GM12878 (cell line): ENCODE measurements at regions not wholly inside any gene's neighbourhood (a gene's known extent, or its start where the extent isn't known, plus 50 kb on each side); places are given as distances from the start of the nearest gene placed in this dataset.

Experiments
- ATAC-seq: fragments of 200-7000 bp; cut with Tn5 transposase; 3 replicates; pipeline ENCODE4 v1.9.1; 2020; ENCODE audit warnings: mild to moderate bottlenecking, moderate library complexity
- BruUV-seq: library from RNA; stranded (reverse); fragments of 400-500 nt; replicated peaks from 2 replicates; lab custom pipeline; 2021; lab: Mats Ljungman, UMichigan
- CTCF ChIA-PET: fragments of 300-600 bp; sonication (Branson Sonifier 250); formaldehyde crosslinking; extraction: SDS; loops from one replicate; lab custom pipeline; 2021; ENCODE audit warnings: inconsistent platforms; lab: Yijun Ruan, JAX
- POLR2A ChIA-PET: fragments of 350-600 bp; formaldehyde crosslinking; extraction: SDS; loops from one replicate; lab custom pipeline; 2021; ENCODE audit warnings: inconsistent platforms; lab: Charles Lee
- RAD21 ChIA-PET: fragments of 300-600 bp; sonication (Branson Sonifier 250); formaldehyde crosslinking; loops from one replicate; lab custom pipeline; 2023; ENCODE audit warnings: antibody characterized with exemption; ENCODE audit not compliant: unreplicated experiment; lab: Charles Lee
- SMC1A ChIA-PET: fragments of 300-600 bp; sonication (Branson Sonifier 250); formaldehyde crosslinking; loops from one replicate; lab custom pipeline; 2023; ENCODE audit not compliant: unreplicated experiment, uncharacterized antibody; lab: Charles Lee
- DNase-seq: peaks from one replicate; pipeline ENCODE4 v3.0.0-alpha.2; 2011; ENCODE audit warnings: low read depth, low spot score
- FAIRE-seq: peaks from 3 replicates; lab custom pipeline; 2011; peaks lifted over from hg19 to GRCh38; lab: Jason Lieb, UNC
- H2AFZ ChIP-seq: 2 replicates; pipeline ENCODE4 v1.6.0; 2011; ENCODE audit warnings: low read depth, low read length, control low read depth; ENCODE audit not compliant: control insufficient read depth
- H3K27ac ChIP-seq: 2 replicates; pipeline ENCODE4 v1.5.1; 2011; ENCODE audit warnings: control low read depth; ENCODE audit not compliant: control insufficient read depth, insufficient read depth
- H3K27me3 ChIP-seq, 2 experiments: replicated peaks in 1 of 2; 2 replicates each; pipeline versions ENCODE4 v1.6.0 to v1.6.1; 2011; ENCODE audit warnings: low read length in 1 of 2; ENCODE audit not compliant: control insufficient read depth in 2 of 2, insufficient read depth in 2 of 2
- H3K36me3 ChIP-seq, 2 experiments: 2 replicates each; pipeline ENCODE4 v1.5.1; 2011; ENCODE audit warnings: low read length in 1 of 2; ENCODE audit not compliant: control insufficient read depth in 2 of 2, insufficient read depth in 2 of 2
- H3K4me1 ChIP-seq: 2 replicates; pipeline ENCODE4 v1.6.1; 2011; ENCODE audit warnings: mild to moderate bottlenecking, low read length, moderate library complexity, mixed read lengths; ENCODE audit not compliant: control insufficient read depth, insufficient read depth
- H3K4me2 ChIP-seq: 2 replicates; pipeline ENCODE4 v1.6.0; 2011; ENCODE audit warnings: control low read depth; ENCODE audit not compliant: control insufficient read depth, insufficient read depth
- H3K4me3 ChIP-seq: fragments of 200-600 bp; sonication (generic); 2 replicates; pipeline ENCODE4 v1.5.1; 2016
- H3K79me2 ChIP-seq: 2 replicates; pipeline ENCODE4 v1.6.0; 2011; ENCODE audit warnings: low read length; ENCODE audit not compliant: control insufficient read depth, insufficient read depth
- H3K9ac ChIP-seq: 2 replicates; pipeline ENCODE4 v1.8.0; 2011; ENCODE audit warnings: low read length, control low read depth, mixed read lengths; ENCODE audit not compliant: control insufficient read depth, insufficient read depth
- H3K9me3 ChIP-seq: replicated peaks from 3 replicates; pipeline ENCODE4 v1.5.1; 2011; ENCODE audit warnings: mild to moderate bottlenecking, low read length; ENCODE audit not compliant: control insufficient read depth, insufficient read depth
- H4K20me1 ChIP-seq: 2 replicates; pipeline ENCODE4 v1.6.0; 2011; ENCODE audit not compliant: control insufficient read depth, insufficient read depth
- CHD1 ChIP-seq: IDR thresholded peaks from 2 replicates; pipeline ENCODE4 v1.6.1; 2012; ENCODE audit warnings: low read depth, low read length, improper control_type of control experiment
- GATAD2B ChIP-seq: fragments of 450-650 bp; conservative IDR thresholded peaks from 2 replicates; pipeline ENCODE4 v1.6.1; 2017; ENCODE audit warnings: low read depth, mild to moderate bottlenecking, moderate library complexity
- IKZF1 ChIP-seq: fragments of 450-650 bp; conservative IDR thresholded peaks from 2 replicates; pipeline ENCODE4 v1.6.1; 2017; ENCODE audit warnings: antibody characterized with exemption, mild to moderate bottlenecking
- NBN ChIP-seq: fragments of 450-650 bp; IDR thresholded peaks from 2 replicates; pipeline ENCODE4 v1.6.1; 2016
- RBBP5 ChIP-seq: fragments of 200-600 bp; sonication (generic); conservative IDR thresholded peaks from 2 replicates; pipeline ENCODE4 v1.6.1; 2016
- TCF12 ChIP-seq: IDR thresholded peaks from 2 replicates; pipeline ENCODE4 v1.6.1; 2011; ENCODE audit warnings: low read depth, mild to moderate bottlenecking, low read length
- WGBS: methylation state at CpG from one replicate; pipeline ENCODE4 v1.1.6; 2016; ENCODE audit warnings: low lambda C conversion rate; ENCODE audit not compliant: insufficient replicate concordance, insufficient coverage; ENCODE audit errors: missing lambda C conversion rate; 5-methylcytosine and 5-hydroxymethylcytosine counted together
- in situ Hi-C: fragments of 300-500 bp; cut with MboI; formaldehyde crosslinking; loops from 9 replicates; pipeline ENCODE4 v1.14.3; 2018; ENCODE audit warnings: mixed read lengths
- intact Hi-C: fragments of 100-400 bp; cut with micrococcal nuclease; formaldehyde crosslinking; loops from one replicate; pipeline ENCODE4 v1.14.2; 2022; ENCODE audit not compliant: unreplicated experiment

DNA sequence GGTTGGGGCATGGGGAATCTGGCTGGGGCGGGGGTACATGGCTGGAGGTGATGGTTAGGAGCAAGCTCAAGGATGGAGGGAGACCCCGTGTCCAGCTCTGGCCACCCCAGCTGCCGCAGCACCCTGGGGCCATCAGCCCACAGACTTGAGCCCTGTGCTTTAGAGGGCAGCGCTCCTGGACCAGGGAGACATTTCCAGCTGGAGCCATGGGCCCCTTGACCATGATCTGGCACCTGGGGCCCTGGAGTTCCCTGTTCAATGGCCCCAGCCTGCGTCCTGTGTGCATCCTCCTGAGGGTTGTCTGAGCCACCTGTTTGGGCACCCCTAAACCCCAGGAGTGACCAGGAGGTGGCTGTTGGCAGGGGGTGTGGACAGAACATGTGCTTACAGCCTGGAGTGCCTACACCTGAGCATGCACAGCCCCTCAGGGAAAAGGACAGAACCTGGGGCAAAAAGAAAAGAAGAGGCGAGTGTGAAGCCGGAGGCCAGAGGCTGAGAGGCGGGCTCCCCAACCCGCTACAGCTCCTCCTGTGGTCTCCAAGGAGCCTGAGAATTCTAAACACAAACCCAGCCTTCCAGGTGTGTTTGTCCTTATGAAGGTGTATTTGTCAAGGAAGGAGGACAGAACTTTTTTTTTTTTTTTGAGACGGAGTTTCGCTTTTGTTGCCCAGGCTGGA is 126.7 kb downstream of the C9orf50 start (continued):
- no peak for TF ChIP-seq CHD1
- TF ChIP-seq, all 136 proteins: peak for 0

GRCh38 chr9:129493706-129494047 is 127.2 kb downstream of the C9orf50 start:
- no peak overlapping the region for H3K4me3 ChIP-seq
- no peak for FAIRE-seq
- BruUV-seq: no TSS peak
- intact Hi-C loops: loop anchor here (10.0 kb wide), 1 partner anchor 319 kb away; the partner anchor contains the start of gene IER5L
- POLR2A ChIA-PET: interaction anchor here (0.6 to 0.9 kb wide), 2 partner anchors 33 to 45 kb away, joined by 3 to 4 read pairs; no protein-coding TSS in a partner anchor
- in situ Hi-C loops: no loop called here
- peaks cover 12% of the 10 kb centered on the region for H3K4me1 ChIP-seq
- no peaks in the 10 kb centered on the region for H3K9me3 ChIP-seq
- CTCF ChIA-PET: no interaction called here
- SMC1A ChIA-PET: no interaction called here
- H3K79me2 ChIP-seq: no peaks in the 10 kb centered on the region
- H4K20me1 ChIP-seq: no peaks in the 10 kb centered on the region
- ATAC-seq: no peak
- no peak for DNase-seq
- no peaks in the 10 kb centered on the region for H3K36me3 ChIP-seq
- H2AFZ ChIP-seq: no peak overlapping the region
- no peak overlapping the region for H3K27ac ChIP-seq
- no peak overlapping the region for H3K9ac ChIP-seq
- WGBS: 51% methylated on average over 5 of the region's 8 CpGs
- RAD21 ChIA-PET: no interaction called here
- H3K4me2 ChIP-seq: no peak overlapping the region
- H3K27me3 ChIP-seq: peaks cover 4 to 9% of the 10 kb centered on the region in 2 experiments
- TF ChIP-seq GATAD2B: no peak
- no peak for TF ChIP-seq NBN
- no peak for TF ChIP-seq TCF12
- TF ChIP-seq RBBP5: no peak
- no peak for TF ChIP-seq IKZF1
